ENCODE measurements at regions not wholly inside any gene's neighbourhood (a gene's known extent, or its start where the extent isn't known, plus 50 kb on each side); places are given as distances from the start of the nearest gene placed in this dataset.
A peak's percentile ranks its signal among the peaks of the same experiment; 100 is the strongest.

- no peak for TF ChIP-seq CTCF (IDR thresholded peaks at IDR 0.05)
- peaks cover 4% of the 10 kb centered on the region for H3K27me3 ChIP-seq
- no peaks in the 10 kb centered on the region for H3K36me3 ChIP-seq
- no peak overlapping the region for H3K27ac ChIP-seq
- H3K4me1 ChIP-seq = no peaks in the 10 kb centered on the region
- H3K4me3 ChIP-seq = no peak overlapping the region
- no peaks in the 10 kb centered on the region for H3K9me3 ChIP-seq
- ATAC-seq = no peak
- 52 to 86% methylated on average over 1 to 3 of the region's 3 CpGs for WGBS, 2 donors (ENCODE audit: low coverage in 1 of 2)
Observed at GRCh38 chr1:91129458-91129857, 107.6 kb upstream of the ZNF644 start.

GRCh38 chr1:91129017-91129416 is 107.2 kb upstream of the ZNF644 start:
- 50% methylated on average over 1 of the region's 1 CpG; no CpG with 5 or more reads in 1 of the 2 donors for WGBS, 2 donors (ENCODE audit: low coverage in 1 of 2)

GRCh38 chr1:91124989-91125417 is 103.2 kb upstream of the ZNF644 start:
- Histone ChIP-seq H3K27ac (no peak overlapping the region), H3K4me3 (no peak overlapping the region), H3K9me3 (no peaks in the 10 kb centered on the region), H3K36me3 (no peaks in the 10 kb centered on the region), H3K27me3 (no peaks in the 10 kb centered on the region), H3K4me1 (peaks cover 3 to 12% (median 12%) of the 10 kb centered on the region in 3 donors)
- ATAC-seq = peak; percentile 60
- no peak for TF ChIP-seq POLR2A (IDR thresholded peaks at IDR 0.05)
- TF ChIP-seq EP300 (IDR thresholded peaks at IDR 0.05) = no peak
- no peak for TF ChIP-seq CTCF (IDR thresholded peaks at IDR 0.05)
- TF ChIP-seq POLR2AphosphoS5 (IDR thresholded peaks at IDR 0.05) = no peak
- 46 to 86% methylated on average over 1 to 2 of the region's 3 CpGs for WGBS, 2 donors (ENCODE audit: low coverage in 1 of 2)

More at GRCh38 chr1:91129017-91129416, 107.2 kb upstream of the ZNF644 start:
- ATAC-seq = no peak
- no peak overlapping the region for H3K4me3 ChIP-seq
- H3K9me3 ChIP-seq = no peaks in the 10 kb centered on the region
- no peak overlapping the region for H3K27ac ChIP-seq
- H3K4me1 ChIP-seq = no peaks in the 10 kb centered on the region
- TF ChIP-seq CTCF (IDR thresholded peaks at IDR 0.05) = no peak
- TF ChIP-seq POLR2A (IDR thresholded peaks at IDR 0.05) = no peak
- no peak for TF ChIP-seq EP300 (IDR thresholded peaks at IDR 0.05)
- TF ChIP-seq POLR2AphosphoS5 (IDR thresholded peaks at IDR 0.05) = no peak
- H3K36me3 ChIP-seq = no peaks in the 10 kb centered on the region
- H3K27me3 ChIP-seq = peaks cover 4% of the 10 kb centered on the region

- TF ChIP-seq EP300 (IDR thresholded peaks at IDR 0.05) (no peak), POLR2AphosphoS5 (IDR thresholded peaks at IDR 0.05) (no peak), POLR2A (IDR thresholded peaks at IDR 0.05) (no peak), CTCF (IDR thresholded peaks at IDR 0.05) (no peak)
Observed at GRCh38 chr1:91124290-91124985, 102.6 kb upstream of the ZNF644 start.

GRCh38 chr1:91123773-91124172 is 101.9 kb upstream of the ZNF644 start:
- H3K27ac ChIP-seq = no peak overlapping the region
- H3K4me1 ChIP-seq = peaks cover 3 to 16% (median 12%) of the 10 kb centered on the region in 3 donors
- no peaks in the 10 kb centered on the region for H3K9me3 ChIP-seq
- ATAC-seq = no peak
- no peak overlapping the region for H3K4me3 ChIP-seq
- no peaks in the 10 kb centered on the region for H3K27me3 ChIP-seq
- TF ChIP-seq EP300 (IDR thresholded peaks at IDR 0.05) (no peak), POLR2AphosphoS5 (IDR thresholded peaks at IDR 0.05) (no peak), POLR2A (IDR thresholded peaks at IDR 0.05) (no peak), CTCF (IDR thresholded peaks at IDR 0.05) (no peak)
- no peaks in the 10 kb centered on the region for H3K36me3 ChIP-seq
- WGBS, 2 donors (ENCODE audit: low coverage in 1 of 2) = 49 to 58% methylated on average over 2 to 4 of the region's 4 CpGs

More at GRCh38 chr1:91124290-91124985, 102.6 kb upstream of the ZNF644 start:
- no peak overlapping the region for H3K4me3 ChIP-seq
- H3K27ac ChIP-seq = no peak overlapping the region
- no peaks in the 10 kb centered on the region for H3K36me3 ChIP-seq
- H3K9me3 ChIP-seq = no peaks in the 10 kb centered on the region
- WGBS, 2 donors (ENCODE audit: low coverage in 1 of 2) = 75 to 81% methylated on average over 6 of the region's 6 CpGs
- no peak for ATAC-seq
- H3K4me1 ChIP-seq = peaks cover 3 to 16% (median 12%) of the 10 kb centered on the region in 3 donors
- H3K27me3 ChIP-seq = no peaks in the 10 kb centered on the region

Measured in gastroesophageal sphincter (tissue), 4 donors.